Kidney (tissue), 13 donors: ENCODE measurements at regions not wholly inside any gene's neighbourhood (a gene's known extent, or its start where the extent isn't known, plus 50 kb on each side); places are given as distances from the start of the nearest gene placed in this dataset.
A peak's percentile ranks its signal among the peaks of the same experiment; 100 is the strongest.

ENCODE experiments used
- DNase-seq, 5 donors: peaks; one replicate each; pipeline ENCODE4 v3.0.0-alpha.2; 2013 to 2020
- FAIRE-seq: peaks from 2 replicates; lab custom pipeline; 2012; peaks lifted over from hg19 to GRCh38; lab: Jason Lieb, UNC
- H3K27ac ChIP-seq, 2 donors: one replicate each; pipeline ENCODE4 v1.7.0; 2013; ENCODE audit warnings: low read depth in 2 of 2, low read length in 2 of 2, inconsistent platforms in 1 of 2
- H3K27me3 ChIP-seq: one replicate; pipeline ENCODE4 v1.7.1; 2013; ENCODE audit warnings: low read length, inconsistent platforms; ENCODE audit not compliant: control insufficient read depth, insufficient read depth
- H3K36me3 ChIP-seq, 3 donors: one replicate each; pipeline versions ENCODE4 v1.7.0 to v1.7.1; 2013; ENCODE audit warnings: low read length in 3 of 3, control low read depth in 1 of 3, inconsistent platforms in 1 of 3; ENCODE audit not compliant: insufficient read depth in 3 of 3, control insufficient read depth in 2 of 3
- H3K4me1 ChIP-seq, 3 donors: one replicate each; pipeline versions ENCODE4 v1.7.0 to v1.7.1; 2013; ENCODE audit warnings: low read length in 3 of 3, inconsistent platforms in 1 of 3, low read depth in 1 of 3; ENCODE audit not compliant: control insufficient read depth in 2 of 3, insufficient read depth in 2 of 3
- H3K4me3 ChIP-seq, 3 donors: one replicate each; pipeline versions ENCODE4 v1.7.0 to v1.8.1; 2013; ENCODE audit warnings: low read length in 3 of 3, control low read depth in 1 of 3, inconsistent platforms in 1 of 3
- H3K9ac ChIP-seq, 3 donors: one replicate each; pipeline versions ENCODE4 v1.7.0 to v1.7.1; 2013; ENCODE audit warnings: low read length in 3 of 3, control low read depth in 1 of 3, inconsistent platforms in 1 of 3
- H3K9me3 ChIP-seq, 3 donors: one replicate each; pipeline versions ENCODE4 v1.7.0 to v1.7.1; 2013; ENCODE audit warnings: low read length in 3 of 3, control low read depth in 1 of 3, inconsistent platforms in 1 of 3; ENCODE audit not compliant: control insufficient read depth in 2 of 3, insufficient read depth in 1 of 3
- CTCF ChIP-seq: IDR thresholded peaks from 3 replicates; pipeline ENCODE4 v1.5.1; 2012; ENCODE audit warnings: mild to moderate bottlenecking, moderate library complexity, borderline replicate concordance; ENCODE audit not compliant: insufficient read depth; ENCODE audit errors: extremely low read depth
- intact Hi-C: fragments of 100-400 bp; cut with DNase I; formaldehyde crosslinking; loops from one replicate; pipeline ENCODE4 v1.11.1; 2022
- donor health status: control.
- donor health status: control.
- donor health status: control.
- donor health status: control.
- donor health status: control.
- donor health status: DM: yes; HTN: yes; CAD: no.
- donor health status: Normal renal cell carcinoma (clear cell type).

DNA sequence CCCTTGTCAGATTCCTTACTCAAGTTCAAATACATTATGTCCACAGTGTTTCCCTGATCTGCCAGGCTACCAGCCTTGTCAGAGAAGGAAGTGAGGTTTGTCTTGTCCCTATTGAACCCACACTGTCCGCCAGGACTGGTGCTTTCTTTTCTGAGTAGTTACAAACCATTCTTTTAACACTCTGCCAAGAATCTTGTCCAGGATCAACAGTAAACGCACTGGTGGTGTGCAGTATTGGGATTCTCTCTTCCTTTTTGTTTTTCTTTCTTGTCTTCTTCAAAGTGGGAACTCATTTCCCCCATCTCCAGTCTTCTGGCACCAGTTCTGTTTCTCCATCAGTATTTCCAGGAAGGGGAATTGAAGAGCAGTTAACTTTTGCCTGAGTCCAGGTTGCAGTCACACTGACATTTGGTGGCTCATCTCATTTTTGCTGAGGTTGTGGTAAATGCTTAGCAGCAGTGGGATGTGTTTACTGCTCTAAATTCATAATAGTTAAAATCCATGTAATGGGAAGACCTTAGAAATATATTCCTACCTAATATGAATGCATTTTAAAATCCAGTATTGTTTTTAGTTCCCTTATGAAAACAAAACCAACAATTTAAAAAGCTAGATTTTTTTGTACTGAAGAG lies 295.3 kb downstream of the PRL start:
- H3K9me3 ChIP-seq: no peaks in the 10 kb centered on the region
- no peak overlapping the region for H3K27ac ChIP-seq
- H3K9ac ChIP-seq: no peak overlapping the region
- intact Hi-C loops: no loop called here
- no peak for TF ChIP-seq CTCF
- H3K27me3 ChIP-seq: no peaks in the 10 kb centered on the region
- DNase-seq: peak in 1 of 5 donors; percentile 18
- no peak for FAIRE-seq
- H3K4me3 ChIP-seq: no peak overlapping the region
- peaks cover 0 to 12% (median 3%) of the 10 kb centered on the region in 3 donors for H3K4me1 ChIP-seq
- no peaks in the 10 kb centered on the region for H3K36me3 ChIP-seq

- Histone ChIP-seq H3K27ac (no peak overlapping the region), H3K9ac (no peak overlapping the region), H3K4me1 (peaks cover 0 to 3% (median 0%) of the 10 kb centered on the region in 3 donors), H3K36me3 (no peaks in the 10 kb centered on the region), H3K4me3 (no peak overlapping the region), H3K9me3 (no peaks in the 10 kb centered on the region), H3K27me3 (no peaks in the 10 kb centered on the region)
- no peak for FAIRE-seq
- intact Hi-C loops: no loop called here
- TF ChIP-seq CTCF: no peak
- DNase-seq: peak in 2 of 5 donors; percentile 30 to 37
These were observed 293.5 kb downstream of the PRL start for GRCh38 chr6:22003287-22003686.

DNA sequence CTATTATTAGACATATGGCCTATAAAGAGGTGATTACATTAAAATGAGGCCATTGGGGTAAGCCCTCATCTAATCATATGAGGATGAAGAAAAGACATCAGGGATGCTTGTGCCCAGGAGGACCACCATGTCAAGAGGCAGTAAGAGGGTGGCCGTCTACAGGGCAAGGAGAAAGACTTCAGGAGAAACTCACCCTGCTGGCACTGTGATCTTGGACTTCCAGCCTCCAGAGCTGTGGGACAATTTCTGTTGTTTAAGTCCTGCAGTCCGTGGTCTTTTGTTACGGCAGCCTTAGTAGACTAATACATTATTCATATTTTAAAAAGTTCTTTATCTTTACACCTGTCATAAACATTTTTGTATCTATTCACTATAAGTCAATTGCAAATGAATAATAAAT lies 290.0 kb downstream of the PRL start:
- Histone ChIP-seq H3K9me3 (no peaks in the 10 kb centered on the region), H3K9ac (no peak overlapping the region), H3K27me3 (no peaks in the 10 kb centered on the region), H3K4me3 (no peak overlapping the region), H3K27ac (no peak overlapping the region), H3K4me1 (no peaks in the 10 kb centered on the region), H3K36me3 (no peaks in the 10 kb centered on the region)
- intact Hi-C loops: no loop called here
- no peak for DNase-seq
- no peak for TF ChIP-seq CTCF
- FAIRE-seq: no peak

GRCh38 chr6:22007469-22007868 lies 289.4 kb downstream of the PRL start:
- no peak for TF ChIP-seq CTCF
- H3K9ac ChIP-seq: no peak overlapping the region
- no peaks in the 10 kb centered on the region for H3K36me3 ChIP-seq
- H3K27me3 ChIP-seq: no peaks in the 10 kb centered on the region
- intact Hi-C loops: no loop called here
- no peaks in the 10 kb centered on the region for H3K9me3 ChIP-seq
- no peak for DNase-seq
- no peaks in the 10 kb centered on the region for H3K4me1 ChIP-seq
- no peak overlapping the region for H3K4me3 ChIP-seq
- no peak overlapping the region for H3K27ac ChIP-seq
- no peak for FAIRE-seq
